GM19395 (cell line): ENCODE measurements at regions not wholly inside any gene's neighbourhood (a gene's known extent, or its start where the extent isn't known, plus 50 kb on each side); places are given as distances from the start of the nearest gene placed in this dataset.
"Not testable (repeated sequence)": the region's sequence is repeated elsewhere in the genome, so short reads cannot be mapped to it uniquely, and the experiment has no call there.

Source experiments
- ATAC-seq: cut with Tn5 transposase; IDR thresholded peaks from one replicate; pipeline ENCODE4 v1.9.1; 2021; ENCODE audit warnings: mild to moderate bottlenecking, moderate library complexity; ENCODE audit not compliant: unreplicated experiment

DNA sequence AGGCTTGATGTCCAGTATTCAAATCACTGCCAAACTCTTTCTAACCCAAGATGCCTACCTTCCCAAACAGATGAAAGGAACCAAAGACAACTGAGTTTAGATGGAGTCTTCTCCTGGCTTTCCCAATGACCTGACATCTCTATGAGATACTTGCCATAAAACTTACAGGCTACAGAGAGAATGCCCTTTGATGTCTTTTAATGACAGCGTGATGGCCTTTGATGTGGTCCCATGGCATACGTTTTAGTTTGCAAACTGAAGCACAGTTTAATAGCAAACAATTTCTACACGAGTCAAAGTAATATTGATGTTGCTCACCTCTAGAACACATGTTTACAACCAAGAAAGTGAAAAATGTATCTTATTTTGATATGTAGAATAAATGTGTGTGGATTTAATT is 73.2 kb downstream of the ZIC4 start:
- no peak for ATAC-seq

DNA sequence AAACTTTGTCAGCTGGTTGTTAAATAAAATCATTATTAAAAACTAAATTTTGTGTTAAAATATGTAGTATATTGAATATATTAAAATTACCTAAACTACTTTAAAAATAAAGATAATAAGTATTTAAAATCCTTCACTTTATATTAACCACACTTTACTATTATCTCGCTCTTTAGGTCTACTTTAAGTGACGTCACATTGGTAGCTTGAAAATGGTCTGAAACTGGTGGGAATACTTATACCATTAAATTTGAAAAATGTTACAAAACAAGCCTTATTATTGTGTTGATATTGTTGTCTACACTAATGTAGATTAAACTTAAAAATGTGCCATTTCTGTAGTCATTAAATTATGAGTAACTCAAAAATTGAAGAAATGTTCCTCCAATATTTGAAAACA is 77.6 kb downstream of the ZIC4 start:
- ATAC-seq = no peak

- ATAC-seq = no peak
These were observed 82.0 kb downstream of the ZIC4 start for GRCh38 chr3:147324356-147324755.

- ATAC-seq = no peak
These were observed 87.4 kb downstream of the ZIC4 start for GRCh38 chr3:147318900-147319299.

- ATAC-seq = not testable (repeated sequence)
These were observed 89.3 kb downstream of the ZIC4 start for GRCh38 chr3:147317080-147317479.

DNA sequence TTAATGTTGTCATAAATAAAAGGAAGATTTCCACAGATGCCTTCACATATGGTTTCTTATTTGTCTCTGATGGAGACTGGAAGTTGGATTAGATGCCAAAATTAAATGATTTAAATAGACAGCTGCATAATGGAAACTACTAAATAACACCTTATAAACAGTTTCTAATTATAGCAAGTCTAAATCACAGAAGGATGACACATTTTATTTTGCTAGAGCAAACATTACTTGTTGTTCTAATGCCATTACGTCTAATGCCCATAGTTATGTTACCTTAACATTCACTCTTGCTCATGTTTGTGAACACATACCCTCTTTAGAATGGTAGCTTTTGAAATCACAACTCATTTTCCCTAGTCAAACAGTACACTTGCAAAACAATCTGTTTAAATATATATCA is 92.8 kb downstream of the ZIC4 start:
- ATAC-seq = no peak

GRCh38 chr3:147312786-147313280 is 93.5 kb downstream of the ZIC4 start:
- ATAC-seq = no peak

- ATAC-seq = no peak
These were observed 94.6 kb downstream of the ZIC4 start for GRCh38 chr3:147311716-147312115.

DNA sequence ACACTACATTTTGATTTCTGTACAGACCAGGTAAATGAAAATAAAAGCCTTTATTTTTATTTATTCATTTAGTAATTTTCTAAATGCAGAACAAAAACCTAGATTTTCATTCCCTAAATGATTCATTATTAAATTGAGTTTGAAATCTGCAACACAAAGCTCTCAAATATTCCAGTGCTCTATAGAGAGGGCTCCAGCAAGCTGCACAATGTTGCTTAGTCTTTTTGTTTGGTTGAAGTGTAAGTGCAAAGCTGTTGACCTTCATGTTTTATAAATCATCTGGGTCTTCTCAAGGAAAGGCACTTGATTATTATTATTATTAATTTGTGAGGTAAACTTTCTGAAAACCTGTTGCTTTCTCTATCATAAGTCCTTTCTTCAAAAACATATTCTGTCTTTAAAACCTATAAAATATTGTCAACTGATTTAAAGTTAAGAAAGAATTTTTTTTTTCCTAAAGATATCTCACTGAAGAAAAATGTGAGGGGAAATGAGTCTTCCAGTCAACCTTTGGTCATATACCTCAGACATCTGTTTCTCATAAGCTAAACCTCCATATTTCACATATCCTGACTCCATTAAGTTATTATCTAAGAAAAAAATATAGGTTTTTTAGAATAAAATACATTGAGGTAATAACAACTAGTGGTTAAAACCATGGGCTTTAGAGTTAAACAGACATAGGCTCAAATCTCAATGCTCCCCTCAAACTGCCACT is 100.7 kb downstream of the ZIC4 start:
- ATAC-seq = no peak

DNA sequence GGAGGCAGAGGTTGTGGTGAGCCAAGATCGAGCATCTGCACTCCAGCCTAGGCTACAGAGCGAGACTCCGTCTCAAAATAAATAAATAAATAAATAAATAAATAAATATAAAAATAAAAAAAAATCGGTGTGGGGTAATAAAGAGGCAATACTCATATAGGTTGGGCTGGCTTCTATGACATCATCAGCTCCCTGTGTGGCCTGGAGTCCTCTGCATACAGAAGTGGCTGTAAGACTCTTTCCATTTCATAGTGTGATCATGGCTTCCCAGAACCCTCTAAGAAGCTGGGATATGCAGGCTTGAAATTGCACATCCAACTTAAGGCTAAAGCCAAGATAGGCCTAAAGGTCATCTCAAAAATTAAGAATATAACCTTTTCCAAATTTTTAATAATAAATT is 101.6 kb downstream of the ZIC4 start:
- no peak for ATAC-seq

GRCh38 chr3:147301781-147302180 is 104.6 kb downstream of the ZIC4 start:
- no peak for ATAC-seq

GRCh38 chr3:147299656-147300055 is 106.7 kb downstream of the ZIC4 start:
- no peak for ATAC-seq

DNA sequence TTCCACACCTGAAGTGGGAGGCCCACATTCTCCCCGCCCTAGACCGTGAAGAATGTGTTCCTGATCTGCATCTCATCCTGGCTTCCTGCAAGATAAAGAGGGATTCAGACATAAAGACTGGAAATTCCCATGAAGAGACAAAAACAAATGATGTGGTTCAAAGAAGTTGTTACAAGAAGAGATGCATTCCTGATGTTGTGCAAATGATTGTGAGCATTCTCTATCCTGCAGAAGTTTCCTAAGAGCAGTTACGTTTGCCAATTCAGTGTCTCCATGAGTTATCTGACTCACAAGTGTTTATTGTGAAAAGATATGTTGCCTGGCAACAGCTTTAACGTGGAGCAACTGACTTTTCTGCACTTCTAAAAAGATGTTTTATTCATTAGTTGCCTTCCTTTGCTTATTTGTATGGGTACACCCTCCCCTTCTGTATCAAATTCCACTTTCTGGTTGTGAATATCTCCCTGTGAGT is 107.8 kb downstream of the ZIC4 start:
- ATAC-seq = no peak

DNA sequence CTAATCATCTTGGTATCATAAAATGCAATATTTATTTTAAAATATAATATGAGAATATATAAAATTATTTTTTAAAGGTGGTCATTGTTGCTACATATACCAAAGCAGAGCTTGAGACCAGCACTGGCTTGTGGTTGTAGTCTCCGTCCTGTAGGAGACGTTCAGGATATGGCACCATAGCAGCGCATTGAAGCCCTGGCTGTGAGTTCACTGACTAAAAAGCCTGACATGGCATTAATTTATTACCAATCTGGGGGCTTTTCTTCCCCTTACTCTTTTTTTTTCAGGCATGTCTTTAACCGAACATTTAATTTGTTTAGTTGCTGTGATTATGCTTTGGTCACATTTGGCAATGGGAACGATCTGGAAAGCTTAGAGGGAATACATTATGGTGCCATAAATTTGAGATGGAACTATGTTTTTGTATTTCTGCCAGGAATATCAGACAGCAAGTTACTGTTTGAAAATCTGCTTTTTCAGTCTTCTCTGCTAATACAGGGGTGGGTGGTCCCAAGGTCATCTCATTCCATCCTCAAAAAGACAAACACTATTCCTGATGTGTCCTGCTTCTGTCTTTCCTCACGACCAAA is 108.5 kb downstream of the ZIC4 start:
- ATAC-seq = no peak

GRCh38 chr3:147287370-147287769 is 119.0 kb downstream of the ZIC4 start:
- not testable (repeated sequence) for ATAC-seq

GRCh38 chr3:147269907-147270306 is 136.4 kb downstream of the ZIC4 start:
- no peak for ATAC-seq

DNA sequence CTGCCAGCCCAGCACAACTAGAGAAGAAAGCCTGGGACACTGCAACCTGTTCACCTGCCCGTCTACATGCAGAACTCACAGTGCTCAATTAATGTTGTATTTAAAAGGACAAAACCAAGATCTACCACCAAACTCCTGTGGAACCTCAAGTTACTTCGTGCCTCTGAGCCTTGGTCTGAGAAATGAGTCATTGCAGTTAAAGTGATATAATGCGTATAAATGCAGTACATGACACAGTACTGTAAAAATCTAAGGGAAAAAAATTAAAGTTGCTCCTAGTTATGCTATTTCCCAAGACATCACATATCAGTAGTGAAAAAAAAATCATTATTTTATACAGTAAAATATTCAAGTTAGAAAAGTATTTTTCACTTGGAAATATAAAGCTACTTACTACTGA is 138.9 kb downstream of the ZIC4 start:
- no peak for ATAC-seq

DNA sequence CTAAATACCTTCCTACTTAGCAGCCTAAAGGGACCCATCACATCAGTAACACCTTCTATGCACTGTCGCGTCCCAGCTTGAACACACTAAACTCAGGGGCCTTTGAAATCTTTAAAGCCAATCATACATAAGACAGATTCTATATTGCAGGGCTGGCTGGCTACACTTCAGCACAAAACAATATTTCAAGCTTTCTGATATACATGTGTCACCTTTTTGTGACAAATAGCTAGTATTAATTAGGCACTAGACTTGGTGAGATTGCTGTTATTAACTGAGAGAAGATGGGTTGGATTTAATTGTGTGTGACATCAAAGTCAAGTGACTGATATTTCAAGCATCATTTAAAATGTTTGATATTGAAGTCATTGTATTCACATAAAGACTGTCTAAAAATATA is 148.4 kb downstream of the ZIC4 start:
- ATAC-seq = no peak

DNA sequence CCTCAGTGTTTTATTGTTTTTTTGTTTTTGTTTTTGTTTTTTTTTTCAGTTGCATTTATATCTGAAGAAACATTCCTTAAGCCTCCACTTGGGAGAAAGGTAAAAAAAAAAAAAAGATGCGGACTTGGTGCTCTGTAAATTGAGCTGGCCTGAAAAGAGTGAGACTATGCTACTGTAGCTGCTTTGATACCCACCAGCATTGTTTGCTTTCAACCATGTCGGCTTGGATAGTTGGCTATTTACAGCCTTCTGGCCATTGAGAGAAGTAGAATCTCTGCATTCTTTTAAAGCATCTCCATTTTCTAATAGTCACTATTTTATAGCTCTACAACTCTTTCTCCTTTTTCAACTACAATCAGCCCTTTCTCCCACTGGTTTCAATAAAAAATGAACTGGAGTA is 149.6 kb downstream of the ZIC4 start:
- no peak for ATAC-seq

GRCh38 chr3:147246906-147247305 is 159.4 kb downstream of the ZIC4 start:
- no peak for ATAC-seq

DNA sequence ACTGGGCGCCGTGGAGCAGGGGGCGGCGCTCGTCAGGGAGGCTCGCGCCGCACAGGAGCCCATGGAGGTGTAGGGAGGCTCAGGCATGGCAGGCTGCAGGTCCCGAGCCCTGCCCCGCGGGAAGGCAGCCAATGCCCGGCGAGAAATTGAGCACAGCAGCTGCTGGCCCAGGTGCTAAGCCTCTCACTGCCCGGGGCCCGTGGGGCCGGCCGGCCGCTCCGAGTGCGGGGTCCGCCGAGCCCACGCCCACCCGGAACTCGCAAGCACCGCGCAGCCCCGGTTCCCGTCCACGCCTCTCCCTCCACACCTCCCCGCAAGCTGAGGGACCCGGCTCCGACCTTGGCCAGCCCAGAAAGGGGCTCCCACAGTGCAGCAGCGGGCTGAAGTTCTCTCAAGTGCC is 160.7 kb downstream of the ZIC4 start:
- not testable (repeated sequence) for ATAC-seq

GRCh38 chr3:147245022-147245421 is 161.3 kb downstream of the ZIC4 start:
- not testable (repeated sequence) for ATAC-seq

- no peak for ATAC-seq
These were observed 161.9 kb downstream of the ZIC4 start for GRCh38 chr3:147244397-147244796.
